ENCODE measurements at regions not wholly inside any gene's neighbourhood (a gene's known extent, or its start where the extent isn't known, plus 50 kb on each side); places are given as distances from the start of the nearest gene placed in this dataset.

DNA sequence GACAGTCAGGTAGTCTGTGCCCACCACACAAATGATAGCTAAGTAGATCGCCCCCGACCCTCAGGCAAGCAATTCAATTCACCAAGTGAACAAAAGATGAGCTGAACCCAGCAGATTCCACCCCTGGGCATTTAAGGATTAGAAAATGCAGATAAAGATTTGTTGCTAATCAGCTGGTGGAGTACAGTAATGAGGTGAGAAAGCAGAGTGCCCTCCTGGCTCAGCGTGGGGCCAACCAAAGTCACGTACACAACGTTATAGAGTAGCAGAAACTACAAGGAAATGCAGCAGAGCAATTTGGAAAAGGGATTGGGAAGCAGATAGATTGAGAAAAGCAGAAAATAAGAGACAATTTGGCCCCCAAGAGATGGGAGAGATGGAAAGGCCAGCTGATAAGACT lies 91.2 kb downstream of the SOX9 start:
- no peak for DNase-seq

DNA sequence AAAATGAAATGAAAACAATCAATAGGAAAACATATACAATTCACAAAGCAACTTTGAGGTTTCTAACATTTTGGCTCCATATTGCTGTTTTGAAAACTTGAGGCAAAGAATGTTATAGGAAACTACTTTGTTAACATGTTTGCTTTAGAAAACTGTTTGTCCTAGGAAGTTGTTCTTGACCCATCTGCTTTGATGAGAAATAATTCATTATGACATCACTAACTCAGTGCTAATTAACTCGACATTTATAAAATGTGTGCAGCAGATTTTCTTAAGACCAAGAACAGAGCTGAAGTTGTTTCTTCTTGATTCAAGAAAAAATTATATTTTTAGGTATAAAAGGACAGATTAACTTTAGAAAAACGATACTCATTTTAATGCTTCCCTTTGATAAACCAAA lies 94.7 kb downstream of the SOX9 start:
- DNase-seq: no peak

GRCh38 chr17:72215928-72216327 lies 95.1 kb downstream of the SOX9 start:
- DNase-seq: no peak

DNA sequence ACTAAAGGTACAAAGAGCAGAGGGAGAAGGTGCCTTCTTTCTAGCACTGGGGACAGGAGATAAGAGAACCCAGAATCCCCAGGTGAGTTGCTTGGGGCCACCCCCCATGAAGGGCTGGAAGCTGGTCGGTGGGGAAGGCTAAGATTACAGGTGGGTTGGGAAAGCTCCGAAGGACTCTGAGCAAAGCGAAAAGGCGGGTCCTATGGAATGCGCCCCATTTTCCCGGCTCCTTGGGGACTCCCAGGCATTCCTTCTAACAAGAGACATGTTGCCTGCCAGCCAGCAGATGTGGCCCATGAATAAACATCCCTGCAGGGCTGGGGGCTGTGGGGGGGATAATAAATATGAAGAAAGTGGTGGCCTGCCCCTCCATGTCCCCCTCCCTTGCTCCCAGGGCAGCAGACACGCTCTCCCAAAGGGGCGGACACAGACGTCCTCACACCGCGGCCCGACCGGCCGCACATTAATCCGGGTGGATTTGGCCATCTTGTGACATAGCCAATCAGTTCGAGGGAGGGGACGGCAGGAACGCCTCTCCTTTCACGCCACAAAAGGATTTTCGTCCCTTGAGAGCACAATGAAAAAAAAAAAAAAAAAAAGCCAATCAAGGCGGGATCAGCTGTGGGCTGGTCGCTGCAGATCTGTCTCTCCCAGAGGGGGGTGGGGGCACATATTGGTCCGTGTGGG lies 98.5 kb downstream of the SOX9 start:
- DNase-seq: no peak

DNA sequence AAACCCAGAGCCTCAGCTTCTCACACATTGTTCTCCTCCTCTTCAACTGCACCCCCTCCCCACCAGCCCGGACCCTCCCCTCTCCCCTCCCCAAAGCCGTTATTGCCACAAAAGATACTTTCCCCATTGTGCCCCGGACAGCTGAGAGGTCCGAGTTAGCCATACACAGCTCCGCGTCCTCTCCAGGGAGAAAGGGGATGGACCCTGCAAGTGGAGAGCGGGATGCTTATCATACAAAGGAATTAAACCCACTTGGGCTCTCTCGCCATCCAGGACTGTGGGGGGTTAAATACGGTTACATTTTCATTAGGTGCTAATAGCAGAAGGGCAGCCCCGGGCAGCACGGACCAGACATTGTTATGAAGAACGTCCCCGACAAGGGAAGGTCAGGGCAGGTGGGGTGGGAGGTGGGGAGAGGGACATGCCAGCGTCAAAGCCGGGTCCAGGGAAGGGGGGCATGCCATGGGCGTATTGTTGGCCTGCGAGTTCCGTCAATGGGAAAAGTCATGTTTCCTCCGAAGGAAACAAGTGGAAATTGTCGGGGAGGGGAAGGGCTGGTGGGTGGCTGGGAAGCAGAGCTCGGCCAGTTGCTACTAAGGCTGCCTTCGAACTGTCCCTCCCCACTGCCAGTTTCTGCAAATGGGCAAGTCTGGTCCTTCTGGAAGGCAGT lies 99.1 kb downstream of the SOX9 start:
- DNase-seq: no peak

DNA sequence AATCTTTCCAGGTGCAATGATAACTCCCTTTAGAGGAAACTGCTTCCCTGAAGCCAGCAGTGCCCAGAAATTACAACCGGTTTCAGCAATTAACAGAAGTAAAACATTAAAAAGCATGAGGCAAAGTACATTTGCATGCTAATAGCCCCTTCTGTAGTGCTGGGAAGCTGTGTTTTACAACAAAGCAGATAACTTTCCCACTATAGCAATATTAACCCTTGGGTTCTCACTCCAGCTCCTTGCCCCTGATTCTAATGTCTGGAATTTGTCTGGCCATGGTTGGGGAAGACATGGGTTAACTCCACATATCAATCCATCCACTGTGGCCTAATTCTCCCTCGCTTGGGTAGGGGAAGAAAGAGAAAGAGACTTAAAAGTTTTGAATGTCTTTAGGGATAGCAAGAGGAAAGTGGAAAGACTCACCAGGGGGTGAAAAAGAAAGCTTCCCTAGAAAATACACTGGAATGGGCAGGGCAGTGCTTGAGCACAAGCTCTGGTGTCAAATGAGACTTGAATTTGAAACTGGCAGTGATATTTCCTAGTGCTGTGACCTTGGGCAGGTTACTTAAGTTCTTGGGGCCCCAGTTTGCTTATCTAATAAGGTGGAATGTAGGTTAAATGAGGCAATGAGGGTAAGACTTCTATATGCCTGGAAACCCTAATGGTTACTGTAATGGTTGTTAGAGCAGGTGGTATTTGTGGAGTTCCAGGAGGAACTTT lies 102.0 kb downstream of the SOX9 start:
- no peak for DNase-seq

- DNase-seq: no peak
Measured at GRCh38 chr17:72223866-72224291, 103.1 kb downstream of the SOX9 start.

- DNase-seq: no peak
Measured at GRCh38 chr17:72226322-72226721, 105.5 kb downstream of the SOX9 start.

DNA sequence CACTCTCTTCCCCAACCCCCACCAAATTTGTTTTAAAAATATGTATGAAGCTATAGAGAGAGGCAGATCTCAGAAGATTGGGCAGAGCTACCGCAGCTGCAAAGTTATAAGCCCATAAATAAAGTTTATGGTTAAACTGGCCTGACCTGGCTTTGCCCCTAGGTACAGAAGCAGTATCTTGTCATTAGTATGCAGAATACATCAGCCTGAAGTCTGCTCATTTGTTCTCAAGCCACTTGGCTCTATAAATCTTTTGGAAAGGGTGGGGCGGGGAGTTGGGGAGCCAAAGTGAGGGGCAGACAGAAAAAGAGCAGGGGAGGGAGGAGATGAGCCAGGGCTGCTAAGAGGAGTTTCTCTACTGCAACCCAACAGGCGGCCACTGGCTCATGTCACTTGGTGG lies 113.2 kb downstream of the SOX9 start:
- no peak for DNase-seq

DNA sequence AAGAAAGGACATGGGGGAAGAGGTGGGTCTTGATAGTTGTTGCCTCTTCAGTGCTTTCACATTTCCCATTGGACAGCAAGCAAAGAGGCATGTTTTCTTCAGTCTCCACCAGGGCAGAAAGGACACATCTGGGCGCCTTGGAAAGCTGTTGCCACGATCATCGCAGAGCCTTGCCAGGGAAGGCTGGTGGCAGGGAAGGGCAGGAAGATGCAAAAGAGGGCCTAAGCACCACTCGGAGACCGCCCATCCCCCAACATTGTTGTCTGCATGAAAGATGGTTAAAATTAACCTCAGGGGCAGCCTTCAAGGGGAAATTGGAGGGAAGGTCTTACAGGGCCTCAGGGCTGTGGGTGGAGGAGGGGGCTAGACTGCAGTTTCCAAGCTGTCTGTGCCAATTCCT lies 114.2 kb downstream of the SOX9 start:
- no peak for DNase-seq

GRCh38 chr17:72236980-72237633 lies 116.3 kb downstream of the SOX9 start:
- no peak for DNase-seq

DNA sequence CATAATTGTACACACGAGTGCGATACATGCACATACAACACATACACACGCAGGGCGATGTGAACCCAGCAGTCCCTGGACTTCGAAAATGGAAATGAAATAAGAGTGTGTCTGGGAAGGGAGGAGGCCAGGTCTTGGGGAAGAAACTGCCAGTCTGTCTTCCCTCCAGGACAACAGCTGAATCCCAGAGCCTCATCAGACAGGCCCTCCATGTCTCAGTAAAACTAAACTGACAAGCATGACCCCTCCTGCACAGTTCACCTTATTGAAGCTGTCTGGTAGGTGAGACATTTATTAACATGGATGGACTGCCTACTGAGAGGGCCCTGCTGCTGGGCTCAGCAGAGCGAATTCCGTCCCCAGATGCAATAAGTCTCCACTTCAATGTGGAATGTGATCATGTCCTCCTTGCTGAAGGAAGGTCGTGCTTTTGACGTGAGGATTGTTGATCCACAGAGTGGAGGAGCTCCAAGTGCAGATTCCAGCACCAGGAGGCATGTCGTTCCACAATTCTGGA lies 117.4 kb downstream of the SOX9 start:
- no peak for DNase-seq

DNA sequence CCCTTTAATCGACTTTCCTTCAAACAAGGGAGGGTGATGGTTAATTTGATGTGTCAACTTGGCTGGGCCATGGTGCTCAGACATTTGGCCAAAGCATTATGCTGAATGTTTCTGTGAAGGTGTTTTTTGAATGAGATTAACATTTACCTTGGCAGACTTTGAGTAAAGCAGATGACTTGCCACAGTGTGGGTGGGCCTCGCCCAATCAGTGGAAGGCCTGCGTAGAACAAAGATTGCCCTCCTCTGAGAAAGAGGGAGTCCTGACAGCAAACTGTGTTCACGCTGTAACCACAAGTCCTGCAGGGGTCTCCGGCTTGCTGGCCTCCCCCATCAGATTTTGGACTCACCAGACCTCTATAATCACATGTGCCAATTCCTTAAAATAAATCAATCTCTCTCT lies 118.7 kb downstream of the SOX9 start:
- DNase-seq: no peak

DNA sequence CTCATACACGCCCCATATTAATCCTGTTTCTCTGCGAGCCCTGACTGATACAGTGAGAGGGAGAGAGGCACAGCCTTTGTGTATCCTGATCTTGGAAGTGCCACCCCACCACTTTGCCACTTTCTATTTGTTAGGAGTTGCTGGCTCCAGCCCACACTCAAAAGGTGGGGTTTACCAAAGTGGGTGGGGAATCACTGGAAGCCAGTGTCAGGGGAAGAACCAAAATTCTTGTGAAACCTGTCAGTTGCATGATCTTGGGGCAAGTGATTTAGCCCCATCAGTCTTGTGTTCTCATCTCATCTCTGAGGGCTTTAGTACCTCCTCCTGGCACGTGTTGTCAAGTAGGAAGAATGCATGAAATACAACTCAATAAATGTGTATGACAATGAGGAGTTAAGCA lies 119.5 kb downstream of the SOX9 start:
- no peak for DNase-seq

DNA sequence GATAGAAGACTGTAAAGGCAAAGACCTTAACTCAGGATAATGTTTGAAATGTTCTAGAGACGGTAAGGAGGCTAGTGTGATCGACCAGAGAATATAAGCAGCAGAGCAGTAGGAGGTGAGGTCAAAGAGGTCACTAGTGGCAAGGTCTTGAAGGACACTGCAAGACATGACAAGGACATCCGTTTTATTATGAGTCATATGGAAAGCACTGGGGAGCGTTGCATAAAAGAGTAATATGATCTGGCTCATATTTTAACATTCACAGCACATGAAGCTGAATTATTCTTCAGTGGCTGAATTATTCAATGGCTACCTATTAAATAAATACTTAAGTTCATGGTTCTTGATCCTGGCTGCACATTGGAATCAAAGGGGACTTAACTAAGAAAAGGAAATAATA lies 123.7 kb downstream of the SOX9 start:
- DNase-seq: no peak

DNA sequence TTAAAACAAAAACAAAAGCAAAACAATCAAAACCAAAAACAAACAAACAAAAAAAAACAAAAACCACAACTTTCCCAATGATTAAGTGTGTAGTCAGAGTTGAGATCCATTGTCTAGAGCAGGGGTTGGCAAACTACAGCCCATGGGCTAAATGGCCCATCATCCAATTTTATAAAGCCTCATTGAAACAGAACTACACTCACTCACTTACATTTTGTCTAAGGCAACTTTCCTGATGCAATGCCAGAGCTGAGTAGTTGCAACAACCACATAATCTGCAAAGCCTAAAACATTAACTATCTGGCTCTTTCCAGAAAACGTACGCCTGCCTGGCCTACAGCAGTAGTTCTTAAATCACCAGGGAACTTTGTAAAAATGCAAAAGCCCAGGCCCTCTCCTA lies 124.1 kb downstream of the SOX9 start:
- DNase-seq: no peak

DNA sequence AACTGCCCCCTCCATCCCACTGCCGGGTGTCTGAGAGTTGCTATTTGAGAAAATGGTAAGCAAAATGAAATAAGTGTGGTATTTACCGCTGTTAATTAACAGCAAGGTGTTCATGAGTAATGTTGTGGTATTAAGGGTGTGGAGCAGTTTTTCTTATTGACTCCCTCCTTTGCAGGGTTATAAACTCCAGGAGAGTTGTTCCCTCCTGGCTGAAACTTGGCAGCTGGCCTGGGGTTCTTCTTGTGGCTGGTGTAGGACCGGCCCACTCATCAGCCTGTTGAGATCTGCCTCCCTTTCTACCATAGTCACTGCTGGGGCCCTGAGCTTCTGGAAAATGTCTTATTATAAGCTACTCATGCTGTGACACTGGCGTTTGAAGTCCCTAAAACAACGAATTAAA lies 128.6 kb downstream of the SOX9 start:
- no peak for DNase-seq

DNA sequence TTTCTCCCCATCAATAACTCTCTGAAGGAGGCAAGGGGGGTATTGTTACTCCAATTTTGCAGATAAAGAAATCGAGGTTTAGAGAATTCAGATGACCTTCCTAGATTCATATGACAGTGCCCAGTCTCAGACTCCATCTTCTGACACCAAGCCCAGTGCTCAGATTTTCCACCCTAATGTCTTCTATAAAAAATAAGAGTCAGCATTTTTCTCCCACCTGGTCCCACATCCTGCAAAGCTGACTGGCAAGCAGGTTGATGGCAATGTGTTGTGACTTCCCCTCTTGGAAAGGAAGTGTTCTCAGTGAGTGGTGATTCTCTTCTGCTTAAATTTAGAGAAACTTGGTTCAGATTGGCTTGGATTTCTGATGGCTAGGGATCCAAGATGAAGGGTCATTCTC lies 129.4 kb downstream of the SOX9 start:
- no peak for DNase-seq

- DNase-seq: no peak
Measured at GRCh38 chr17:72253597-72253996, 132.8 kb downstream of the SOX9 start.

GRCh38 chr17:72254808-72255449 lies 134.1 kb downstream of the SOX9 start:
- no peak for DNase-seq

DNA sequence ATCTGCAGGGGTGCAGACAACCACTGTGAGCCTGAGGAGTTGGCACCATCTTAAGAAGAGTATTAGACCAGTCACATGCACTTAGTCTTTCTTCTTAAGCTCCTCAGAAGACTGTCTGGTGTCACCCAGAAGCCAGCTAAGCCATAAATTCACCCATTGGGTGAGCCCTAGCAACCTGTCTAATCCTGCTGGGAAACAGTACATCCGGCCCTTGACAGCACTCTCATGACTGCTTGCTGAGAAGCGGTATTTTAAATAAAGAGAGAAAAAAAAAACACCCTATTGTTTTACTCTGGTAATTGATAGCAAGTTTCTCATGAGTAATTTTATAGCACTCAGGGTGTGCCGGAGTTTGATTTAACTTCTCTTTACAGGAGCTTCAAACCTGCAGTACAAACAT lies 134.7 kb downstream of the SOX9 start:
- DNase-seq: no peak

DNA sequence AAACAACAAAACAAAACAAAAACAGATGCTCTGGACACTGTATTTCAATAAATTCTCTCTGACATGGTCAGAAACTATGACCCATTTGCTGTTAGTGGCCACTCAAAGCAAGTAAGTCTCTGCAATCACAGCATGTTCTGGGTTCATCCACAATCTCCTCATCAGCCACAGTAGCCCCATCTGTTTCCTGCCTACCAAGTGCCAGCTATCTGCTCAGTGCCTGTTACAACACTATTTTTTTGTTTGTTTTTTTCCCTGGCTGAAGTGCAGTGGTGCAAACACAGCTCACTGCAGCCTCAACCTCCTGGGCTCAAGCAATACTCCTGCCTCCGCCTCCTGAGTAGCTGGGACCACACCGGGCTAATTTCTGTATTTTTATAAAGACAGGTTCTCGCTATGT lies 137.9 kb downstream of the SOX9 start:
- DNase-seq: no peak

- no peak for DNase-seq
Measured at GRCh38 chr17:72259922-72260321, 139.1 kb downstream of the SOX9 start.

Data from activated CD8-positive, alpha-beta memory T cell treated with anti-CD3 and anti-CD28 coated beads for 24 hours (primary cell).